ENCODE measurements at regions not wholly inside any gene's neighbourhood (a gene's known extent, or its start where the extent isn't known, plus 50 kb on each side); places are given as distances from the start of the nearest gene placed in this dataset.
"Not testable (repeated sequence)": the region's sequence is repeated elsewhere in the genome, so short reads cannot be mapped to it uniquely, and the experiment has no call there.

- not testable (repeated sequence) for DNase-seq (ENCODE audit: low read depth in 4 of 4, low spot score in 1 of 4)
These were observed 1740.6 kb upstream of the DEFB115 start for GRCh38 chr20:29516847-29517246.

GRCh38 chr20:29519610-29520241 lies 1737.7 kb upstream of the DEFB115 start:
- not testable (repeated sequence) for DNase-seq (ENCODE audit: low read depth in 4 of 4, low spot score in 1 of 4)

DNA sequence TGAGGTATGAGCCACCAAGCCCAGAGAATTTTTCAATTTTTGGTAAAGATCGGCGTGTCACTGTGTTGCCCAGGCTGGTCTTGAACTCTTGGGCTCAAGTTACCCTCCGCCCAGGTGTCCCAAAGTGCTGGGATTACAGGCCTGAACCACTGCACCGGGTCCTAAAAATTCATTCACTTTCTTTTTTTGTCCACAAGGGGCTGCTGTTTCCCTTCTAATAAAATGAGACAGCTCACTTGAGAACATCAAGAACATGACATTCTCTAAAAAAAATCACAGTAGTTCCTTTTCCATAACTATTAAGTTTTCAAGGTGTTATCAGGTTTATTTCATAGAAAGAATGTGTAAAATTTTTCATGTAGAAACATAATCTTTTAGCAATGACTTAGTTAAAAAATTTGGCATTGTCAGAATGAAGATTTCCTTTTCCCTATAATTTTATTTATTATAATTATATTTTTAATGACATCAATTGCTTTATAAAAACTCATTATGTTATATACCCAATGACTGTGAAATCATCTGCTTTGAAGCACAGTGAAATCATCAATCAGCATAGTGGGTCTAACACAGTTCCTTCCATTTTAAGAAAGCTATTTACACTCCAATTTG lies 1723.8 kb upstream of the DEFB115 start:
- DNase-seq (ENCODE audit: low read depth in 4 of 4, low spot score in 1 of 4): not testable (repeated sequence)

DNA sequence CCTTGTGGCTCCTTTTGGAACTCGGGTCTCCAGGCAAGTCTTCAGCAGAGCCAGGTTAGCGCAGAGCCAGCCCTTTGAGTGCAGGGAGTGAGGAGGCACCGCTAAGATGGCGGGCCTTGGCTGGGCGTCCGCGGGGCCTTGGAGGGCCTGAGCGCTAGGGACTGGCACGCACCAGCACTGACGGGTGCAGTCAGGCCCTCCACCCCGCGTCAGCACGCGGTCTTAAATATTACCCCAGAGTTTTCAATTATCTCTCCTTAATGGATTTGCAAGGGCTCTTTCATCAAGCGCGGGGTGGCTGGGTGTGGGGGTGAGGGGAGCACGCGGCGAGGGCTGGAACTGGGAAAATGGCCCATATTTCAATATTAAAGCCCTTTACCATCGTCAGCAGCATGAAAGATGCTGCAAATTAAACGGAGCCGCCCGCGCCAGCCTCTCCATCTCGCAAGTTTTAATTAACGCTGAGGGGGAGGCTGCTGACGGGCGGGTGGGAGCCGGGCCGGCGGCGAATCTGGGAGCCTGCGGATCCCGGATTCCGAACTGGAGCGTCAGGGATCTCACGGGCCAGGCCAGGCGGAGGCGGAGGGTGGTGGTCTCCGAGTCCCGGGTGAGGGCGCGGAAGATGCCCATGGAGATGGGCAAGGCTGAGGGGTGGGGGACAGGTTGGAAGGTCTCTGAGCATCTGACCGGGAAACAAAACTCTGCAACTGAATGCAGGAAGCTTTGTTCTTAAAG lies 1690.4 kb upstream of the DEFB115 start:
- not testable (repeated sequence) for DNase-seq (ENCODE audit: low read depth in 4 of 4, low spot score in 1 of 4)

- not testable (repeated sequence) for DNase-seq (ENCODE audit: low read depth in 4 of 4, low spot score in 1 of 4)
These were observed 1689.8 kb upstream of the DEFB115 start for GRCh38 chr20:29567671-29568070.

DNA sequence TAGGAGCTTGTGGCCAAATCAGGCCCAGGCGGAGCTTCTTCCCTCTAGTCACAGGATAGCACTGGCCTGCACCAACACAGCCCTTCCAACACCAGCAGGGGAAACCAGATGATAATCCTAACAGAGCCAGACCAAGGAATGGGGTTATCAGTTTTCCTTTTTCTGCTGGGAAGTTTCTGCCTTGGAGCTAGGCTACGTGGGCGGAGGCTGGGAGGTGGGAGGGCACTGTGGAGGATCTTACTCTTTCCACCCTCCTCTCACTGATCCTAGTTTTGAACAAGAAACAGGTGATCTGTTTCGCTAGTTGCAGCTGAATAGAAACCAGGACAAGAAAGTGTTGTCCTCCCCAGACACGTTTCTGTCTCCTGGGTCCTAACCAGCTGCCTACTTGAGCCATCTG lies 1687.3 kb upstream of the DEFB115 start:
- DNase-seq (ENCODE audit: low read depth in 4 of 4, low spot score in 1 of 4): not testable (repeated sequence)

DNA sequence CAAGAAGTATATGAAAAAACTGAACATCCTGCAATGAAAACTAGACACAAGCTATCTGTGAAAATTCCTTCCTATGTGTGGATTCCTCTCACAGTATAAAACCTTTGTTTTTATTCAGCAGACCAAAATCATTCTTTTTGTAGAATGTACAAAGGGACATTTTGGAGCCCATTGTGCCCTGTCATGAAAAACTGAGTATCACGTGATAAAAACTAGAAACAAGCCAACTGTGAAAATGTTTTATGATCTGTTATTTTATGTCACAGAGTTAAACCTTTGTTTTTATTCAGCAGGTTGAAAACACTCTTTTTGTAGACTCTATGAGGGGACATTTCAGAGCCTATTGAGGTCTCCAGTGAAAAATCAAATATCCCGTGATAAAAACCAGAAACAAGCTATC lies 1667.9 kb upstream of the DEFB115 start:
- DNase-seq (ENCODE audit: low read depth in 4 of 4, low spot score in 1 of 4): not testable (repeated sequence)

DNA sequence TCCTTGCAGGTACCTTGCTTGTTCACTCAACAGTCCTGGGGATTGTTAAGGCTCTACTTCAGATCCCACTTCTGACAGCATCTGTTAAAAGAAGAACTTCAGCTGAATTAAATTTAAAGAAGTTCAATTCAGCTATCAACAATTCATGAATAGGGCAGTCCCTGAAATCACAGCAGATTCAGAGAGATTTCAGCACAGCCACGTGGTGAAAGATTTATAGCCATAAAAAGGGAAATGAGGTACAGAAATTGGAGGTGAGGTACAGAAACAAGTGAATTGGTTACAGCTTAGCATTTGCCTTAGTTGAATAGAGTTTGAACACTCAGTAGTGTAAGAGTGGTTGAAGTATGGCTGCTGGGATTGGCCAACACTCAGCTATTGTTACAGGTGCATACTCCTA lies 1653.3 kb upstream of the DEFB115 start:
- not testable (repeated sequence) for DNase-seq (ENCODE audit: low read depth in 4 of 4, low spot score in 1 of 4)

GRCh38 chr20:29606171-29606570 lies 1651.3 kb upstream of the DEFB115 start:
- DNase-seq (ENCODE audit: low read depth in 4 of 4, low spot score in 1 of 4): not testable (repeated sequence)

- DNase-seq (ENCODE audit: low read depth in 4 of 4, low spot score in 1 of 4): not testable (repeated sequence)
These were observed 1628.1 kb upstream of the DEFB115 start for GRCh38 chr20:29629395-29629794.

Measured in stimulated activated CD4-positive, alpha-beta T cell treated with anti-CD3 and anti-CD28 coated beads, Interleukin-1b, Interleukin-23, amount 100 ng/mL, for 24 hours (primary cell).